ENCODE measurements at regions not wholly inside any gene's neighbourhood (a gene's known extent, or its start where the extent isn't known, plus 50 kb on each side); places are given as distances from the start of the nearest gene placed in this dataset.

DNA sequence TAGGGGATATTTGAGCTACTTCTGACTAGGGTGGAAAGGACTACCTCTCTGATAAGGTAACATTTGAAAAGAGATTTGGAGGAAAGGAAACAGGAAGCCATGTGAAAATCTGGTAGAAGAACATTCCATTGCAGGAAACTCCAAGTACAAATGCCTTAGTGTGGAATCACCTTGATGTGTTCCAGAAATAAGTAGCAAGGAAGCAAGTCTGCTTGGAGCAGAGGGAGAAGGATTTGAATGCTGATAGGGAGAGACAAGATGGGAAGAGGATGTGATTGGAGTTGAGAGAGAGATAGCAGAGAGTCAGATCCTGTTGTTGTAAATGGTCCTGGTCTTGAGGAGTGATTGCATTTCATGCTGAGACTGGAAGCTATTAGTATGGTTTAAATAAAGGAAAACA is 335.1 kb upstream of the DCBLD2 start:
- TF ChIP-seq, protein P1, sequence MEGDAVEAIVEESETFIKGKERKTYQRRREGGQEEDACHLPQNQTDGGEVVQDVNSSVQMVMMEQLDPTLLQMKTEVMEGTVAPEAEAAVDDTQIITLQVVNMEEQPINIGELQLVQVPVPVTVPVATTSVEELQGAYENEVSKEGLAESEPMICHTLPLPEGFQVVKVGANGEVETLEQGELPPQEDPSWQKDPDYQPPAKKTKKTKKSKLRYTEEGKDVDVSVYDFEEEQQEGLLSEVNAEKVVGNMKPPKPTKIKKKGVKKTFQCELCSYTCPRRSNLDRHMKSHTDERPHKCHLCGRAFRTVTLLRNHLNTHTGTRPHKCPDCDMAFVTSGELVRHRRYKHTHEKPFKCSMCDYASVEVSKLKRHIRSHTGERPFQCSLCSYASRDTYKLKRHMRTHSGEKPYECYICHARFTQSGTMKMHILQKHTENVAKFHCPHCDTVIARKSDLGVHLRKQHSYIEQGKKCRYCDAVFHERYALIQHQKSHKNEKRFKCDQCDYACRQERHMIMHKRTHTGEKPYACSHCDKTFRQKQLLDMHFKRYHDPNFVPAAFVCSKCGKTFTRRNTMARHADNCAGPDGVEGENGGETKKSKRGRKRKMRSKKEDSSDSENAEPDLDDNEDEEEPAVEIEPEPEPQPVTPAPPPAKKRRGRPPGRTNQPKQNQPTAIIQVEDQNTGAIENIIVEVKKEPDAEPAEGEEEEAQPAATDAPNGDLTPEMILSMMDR (IDR thresholded peaks at IDR 0.05), result no peak
- no peak for TF ChIP-seq POLR2A (IDR thresholded peaks at IDR 0.05)

All from uterus (tissue), 2 donors.